ENCODE measurements at regions not wholly inside any gene's neighbourhood (a gene's known extent, or its start where the extent isn't known, plus 50 kb on each side); places are given as distances from the start of the nearest gene placed in this dataset.

GRCh38 chr1:221462345-221462744, 279.5 kb downstream of the DUSP10 start:
- no peak for DNase-seq (ENCODE audit: low read depth in 3 of 3)

GRCh38 chr1:221468546-221468945, 273.3 kb downstream of the DUSP10 start:
- DNase-seq (ENCODE audit: low read depth in 3 of 3): no peak

- DNase-seq (ENCODE audit: low read depth in 3 of 3): no peak
These were observed 272.4 kb downstream of the DUSP10 start for GRCh38 chr1:221469476-221469875.

- DNase-seq (ENCODE audit: low read depth in 3 of 3): no peak
These were observed 271.7 kb downstream of the DUSP10 start for GRCh38 chr1:221470000-221470698.

GRCh38 chr1:221473411-221473810, 268.5 kb downstream of the DUSP10 start:
- no peak for DNase-seq (ENCODE audit: low read depth in 3 of 3)

GRCh38 chr1:221477252-221477651, 264.6 kb downstream of the DUSP10 start:
- no peak for DNase-seq (ENCODE audit: low read depth in 3 of 3)

GRCh38 chr1:221478050-221478949, 263.6 kb downstream of the DUSP10 start:
- peak; percentile 10 to 19 (median 14) for DNase-seq (ENCODE audit: low read depth in 3 of 3)

GRCh38 chr1:221487781-221488524, 253.9 kb downstream of the DUSP10 start:
- no peak for DNase-seq (ENCODE audit: low read depth in 3 of 3)

GRCh38 chr1:221488550-221488949, 253.3 kb downstream of the DUSP10 start:
- DNase-seq (ENCODE audit: low read depth in 3 of 3): no peak

GRCh38 chr1:221494670-221495069, 247.2 kb downstream of the DUSP10 start:
- DNase-seq (ENCODE audit: low read depth in 3 of 3): no peak

- no peak for DNase-seq (ENCODE audit: low read depth in 3 of 3)
These were observed 244.8 kb downstream of the DUSP10 start for GRCh38 chr1:221497046-221497445.

GRCh38 chr1:221503268-221503667, 238.6 kb downstream of the DUSP10 start:
- no peak for DNase-seq (ENCODE audit: low read depth in 3 of 3)

- DNase-seq (ENCODE audit: low read depth in 3 of 3): no peak
These were observed 232.1 kb downstream of the DUSP10 start for GRCh38 chr1:221509575-221510355.

GRCh38 chr1:221510793-221511503, 230.9 kb downstream of the DUSP10 start:
- no peak for DNase-seq (ENCODE audit: low read depth in 3 of 3)

- no peak for DNase-seq (ENCODE audit: low read depth in 3 of 3)
These were observed 230.1 kb downstream of the DUSP10 start for GRCh38 chr1:221511797-221512196.

GRCh38 chr1:221514806-221515205, 227.1 kb downstream of the DUSP10 start:
- no peak for DNase-seq (ENCODE audit: low read depth in 3 of 3)

- no peak for DNase-seq (ENCODE audit: low read depth in 3 of 3)
These were observed 226.4 kb downstream of the DUSP10 start for GRCh38 chr1:221515496-221515895.

GRCh38 chr1:221517961-221518360, 223.9 kb downstream of the DUSP10 start:
- DNase-seq (ENCODE audit: low read depth in 3 of 3): no peak

- DNase-seq (ENCODE audit: low read depth in 3 of 3): no peak
These were observed 221.6 kb downstream of the DUSP10 start for GRCh38 chr1:221520250-221520649.

GRCh38 chr1:221521686-221522085, 220.2 kb downstream of the DUSP10 start:
- DNase-seq (ENCODE audit: low read depth in 3 of 3): no peak

GRCh38 chr1:221522529-221522940, 219.4 kb downstream of the DUSP10 start:
- no peak for DNase-seq (ENCODE audit: low read depth in 3 of 3)
